ENCODE measurements at regions not wholly inside any gene's neighbourhood (a gene's known extent, or its start where the extent isn't known, plus 50 kb on each side); places are given as distances from the start of the nearest gene placed in this dataset.

DNA sequence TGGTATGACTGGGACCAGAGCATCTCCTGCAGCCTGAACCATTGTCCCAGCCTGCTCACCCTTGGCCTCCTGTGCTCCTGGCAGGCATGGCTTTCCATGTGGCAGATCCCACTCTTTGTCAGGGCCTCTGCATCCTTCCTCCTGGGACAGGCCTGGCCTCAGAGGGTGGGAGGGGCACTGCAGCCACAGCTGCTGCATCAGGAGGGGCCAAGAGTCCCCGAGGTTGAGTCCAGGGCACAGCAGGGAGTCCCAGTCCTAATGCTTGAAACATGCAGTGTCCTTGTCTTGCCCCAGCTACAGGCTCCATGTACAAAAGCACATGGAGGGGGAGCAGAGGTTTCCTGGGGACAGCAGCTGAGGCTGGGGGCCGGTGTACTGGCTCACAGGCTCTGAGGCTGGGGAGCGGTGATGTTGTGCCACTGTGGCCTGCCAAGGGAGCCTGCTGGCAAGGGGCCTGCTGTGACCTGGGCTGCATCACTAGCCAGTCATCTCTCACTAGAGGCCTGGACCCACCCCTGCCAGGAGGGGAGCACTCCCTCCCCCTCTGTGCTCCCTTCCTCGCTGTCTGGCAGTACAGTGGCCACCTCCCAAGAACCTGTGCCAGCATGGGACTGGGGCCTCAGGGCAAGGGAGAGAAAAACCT, 144.8 kb downstream of the ZNF248 start:
- TF ChIP-seq CTCF (IDR thresholded peaks at IDR 0.05; ENCODE audit: low read depth, low read length) = no peak
- TF ChIP-seq EZH2phosphoT487 (IDR thresholded peaks at IDR 0.05; ENCODE audit: low read depth) = no peak

Data from OCI-LY3 (cell line).